ENCODE measurements at regions not wholly inside any gene's neighbourhood (a gene's known extent, or its start where the extent isn't known, plus 50 kb on each side); places are given as distances from the start of the nearest gene placed in this dataset.

GRCh38 chr22:22076932-22077703 lies 94.5 kb upstream of the TOP3B start:
- TF ChIP-seq CTCF (IDR thresholded peaks at IDR 0.05; ENCODE audit: low read depth, low read length, missing input control): no peak
- TF ChIP-seq ATF3 (IDR thresholded peaks at IDR 0.05): no peak
- TF ChIP-seq REST (IDR thresholded peaks at IDR 0.05): no peak
- TF ChIP-seq SP1 (IDR thresholded peaks at IDR 0.05): no peak
- TF ChIP-seq YY1 (IDR thresholded peaks at IDR 0.05): no peak
- TF ChIP-seq JUND (IDR thresholded peaks at IDR 0.05): no peak
- TF ChIP-seq MAX (IDR thresholded peaks at IDR 0.05): no peak
- no peak for TF ChIP-seq ZBTB33 (IDR thresholded peaks at IDR 0.05)
- TF ChIP-seq RAD21 (IDR thresholded peaks at IDR 0.05): no peak
- no peak for TF ChIP-seq TAF1 (conservative IDR thresholded peaks at IDR 0.05)
